Naive B cell (primary cell): ENCODE measurements at regions not wholly inside any gene's neighbourhood (a gene's known extent, or its start where the extent isn't known, plus 50 kb on each side); places are given as distances from the start of the nearest gene placed in this dataset.
A peak's percentile ranks its signal among the peaks of the same experiment; 100 is the strongest.

Experiments used
- ATAC-seq, 2 donors: fragments of 150-1000 bp; cut with Tn5 transposase; 2 replicates each; pipeline ENCODE4 v1.10.0; 2021; ENCODE audit warnings: low read depth in 2 of 2, mild to moderate bottlenecking in 2 of 2, moderate library complexity in 2 of 2
- DNase-seq: peaks from one replicate; pipeline ENCODE4 v3.0.0; 2022
- H3K27ac Mint-ChIP-seq, 6 donors: one replicate each; pipeline ENCODE4 v1.8.0; 2020 to 2022; ENCODE audit warnings: mild to moderate bottlenecking in 6 of 6, mixed read lengths in 6 of 6, moderate library complexity in 5 of 6, inconsistent platforms in 2 of 6
- H3K27me3 Mint-ChIP-seq, 3 donors: one replicate each; pipeline ENCODE4 v1.8.0; 2021 to 2022; ENCODE audit warnings: mixed read lengths in 3 of 3, mild to moderate bottlenecking in 1 of 3
- H3K36me3 Mint-ChIP-seq, 2 donors: one replicate each; pipeline ENCODE4 v1.8.0; 2020 to 2022; ENCODE audit warnings: mixed read lengths in 2 of 2, inconsistent platforms in 1 of 2, mild to moderate bottlenecking in 1 of 2
- H3K4me1 Mint-ChIP-seq, 3 donors: one replicate each; pipeline ENCODE4 v1.8.0; 2020 to 2022; ENCODE audit warnings: mixed read lengths in 3 of 3, inconsistent platforms in 1 of 3, mild to moderate bottlenecking in 1 of 3, moderate library complexity in 1 of 3
- H3K4me3 Mint-ChIP-seq, 8 donors: one replicate each; pipeline ENCODE4 v1.8.0; 2020 to 2022; ENCODE audit warnings: mild to moderate bottlenecking in 8 of 8, mixed read lengths in 8 of 8, moderate library complexity in 8 of 8, inconsistent platforms in 2 of 8
- H3K9me3 Mint-ChIP-seq, 7 donors: one replicate each; pipeline ENCODE4 v1.8.0; 2020 to 2022; ENCODE audit warnings: mixed read lengths in 7 of 7, mild to moderate bottlenecking in 5 of 7, inconsistent platforms in 2 of 7, moderate library complexity in 1 of 7

- Mint-ChIP-seq H3K27me3 (no peaks in the 10 kb centered on the region), H3K4me3 (no peak overlapping the region), H3K27ac (no peak overlapping the region), H3K36me3 (no peaks in the 10 kb centered on the region), H3K9me3 (peaks cover 0 to 3% (median 0%) of the 10 kb centered on the region in 7 donors), H3K4me1 (no peaks in the 10 kb centered on the region)
- ATAC-seq (no peak), DNase-seq (no peak)
Measured at GRCh38 chr1:195576641-195577040, 1031.6 kb downstream of the KCNT2 start.

- Mint-ChIP-seq H3K4me3 (no peak overlapping the region), H3K36me3 (no peaks in the 10 kb centered on the region), H3K27me3 (no peaks in the 10 kb centered on the region), H3K27ac (no peak overlapping the region), H3K9me3 (peaks cover 0 to 7% (median 0%) of the 10 kb centered on the region in 7 donors), H3K4me1 (no peaks in the 10 kb centered on the region)
- DNase-seq: no peak
- ATAC-seq: no peak
Measured at GRCh38 chr1:195574511-195574910, 1033.7 kb downstream of the KCNT2 start.

- Mint-ChIP-seq H3K27me3 (no peaks in the 10 kb centered on the region), H3K36me3 (no peaks in the 10 kb centered on the region), H3K9me3 (peaks cover 0 to 7% (median 2%) of the 10 kb centered on the region in 7 donors), H3K4me1 (no peaks in the 10 kb centered on the region), H3K4me3 (no peak overlapping the region), H3K27ac (no peak overlapping the region)
- ATAC-seq (no peak), DNase-seq (no peak)
Measured at GRCh38 chr1:195569934-195570333, 1038.3 kb downstream of the KCNT2 start.

GRCh38 chr1:195568389-195568788 lies 1039.9 kb downstream of the KCNT2 start:
- no peaks in the 10 kb centered on the region for H3K27me3 Mint-ChIP-seq
- ATAC-seq (no peak), DNase-seq (no peak)
- no peaks in the 10 kb centered on the region for H3K4me1 Mint-ChIP-seq
- H3K4me3 Mint-ChIP-seq: no peak overlapping the region
- no peak overlapping the region for H3K27ac Mint-ChIP-seq
- peaks cover 0 to 7% (median 2%) of the 10 kb centered on the region in 7 donors for H3K9me3 Mint-ChIP-seq
- no peaks in the 10 kb centered on the region for H3K36me3 Mint-ChIP-seq

- Mint-ChIP-seq H3K4me1 (no peaks in the 10 kb centered on the region), H3K27me3 (no peaks in the 10 kb centered on the region), H3K4me3 (no peak overlapping the region), H3K9me3 (peaks cover 0 to 2% (median 0%) of the 10 kb centered on the region in 7 donors), H3K27ac (no peak overlapping the region), H3K36me3 (no peaks in the 10 kb centered on the region)
- DNase-seq (no peak), ATAC-seq (no peak)
Measured at GRCh38 chr1:195562074-195562473, 1046.2 kb downstream of the KCNT2 start.

- Mint-ChIP-seq H3K9me3 (no peaks in the 10 kb centered on the region), H3K4me3 (no peak overlapping the region), H3K36me3 (no peaks in the 10 kb centered on the region), H3K27me3 (no peaks in the 10 kb centered on the region), H3K4me1 (no peaks in the 10 kb centered on the region), H3K27ac (no peak overlapping the region)
- DNase-seq (no peak), ATAC-seq (no peak)
Measured at GRCh38 chr1:195550071-195550862, 1058.0 kb downstream of the KCNT2 start.

- no peaks in the 10 kb centered on the region for H3K36me3 Mint-ChIP-seq
- H3K4me3 Mint-ChIP-seq: no peak overlapping the region
- no peak overlapping the region for H3K27ac Mint-ChIP-seq
- H3K9me3 Mint-ChIP-seq: peaks cover 0 to 3% (median 0%) of the 10 kb centered on the region in 7 donors
- DNase-seq (no peak), ATAC-seq (no peak)
- no peaks in the 10 kb centered on the region for H3K27me3 Mint-ChIP-seq
- no peaks in the 10 kb centered on the region for H3K4me1 Mint-ChIP-seq
Measured at GRCh38 chr1:195530961-195531360, 1077.3 kb downstream of the KCNT2 start.

GRCh38 chr1:195529881-195530280 lies 1078.4 kb downstream of the KCNT2 start:
- no peak for ATAC-seq
- no peaks in the 10 kb centered on the region for H3K4me1 Mint-ChIP-seq
- H3K27ac Mint-ChIP-seq: peak overlapping the region in 1 of 6 donors; percentile 51
- H3K9me3 Mint-ChIP-seq: peaks cover 0 to 3% (median 0%) of the 10 kb centered on the region in 7 donors
- DNase-seq: no peak
- H3K36me3 Mint-ChIP-seq: no peaks in the 10 kb centered on the region
- no peak overlapping the region for H3K4me3 Mint-ChIP-seq
- no peaks in the 10 kb centered on the region for H3K27me3 Mint-ChIP-seq

- Mint-ChIP-seq H3K4me3 (no peak overlapping the region), H3K27me3 (no peaks in the 10 kb centered on the region), H3K4me1 (no peaks in the 10 kb centered on the region), H3K36me3 (no peaks in the 10 kb centered on the region), H3K27ac (peak overlapping the region in 1 of 6 donors; percentile 54), H3K9me3 (peaks cover 0 to 6% (median 3%) of the 10 kb centered on the region in 7 donors)
- no peak for DNase-seq
- ATAC-seq: no peak
Measured at GRCh38 chr1:195520757-195521156, 1087.5 kb downstream of the KCNT2 start.

- H3K27me3 Mint-ChIP-seq: no peaks in the 10 kb centered on the region
- no peaks in the 10 kb centered on the region for H3K4me1 Mint-ChIP-seq
- no peak overlapping the region for H3K27ac Mint-ChIP-seq
- no peak overlapping the region for H3K4me3 Mint-ChIP-seq
- ATAC-seq: no peak
- DNase-seq: no peak
- H3K9me3 Mint-ChIP-seq: peaks cover 0 to 4% (median 0%) of the 10 kb centered on the region in 7 donors
- no peaks in the 10 kb centered on the region for H3K36me3 Mint-ChIP-seq
Measured at GRCh38 chr1:195516036-195516435, 1092.2 kb downstream of the KCNT2 start.

GRCh38 chr1:195511501-195511900 lies 1096.7 kb downstream of the KCNT2 start:
- Mint-ChIP-seq H3K27me3 (no peaks in the 10 kb centered on the region), H3K27ac (no peak overlapping the region), H3K4me1 (no peaks in the 10 kb centered on the region), H3K9me3 (peaks cover 0 to 6% (median 0%) of the 10 kb centered on the region in 7 donors), H3K4me3 (no peak overlapping the region), H3K36me3 (no peaks in the 10 kb centered on the region)
- DNase-seq: no peak
- ATAC-seq: no peak

GRCh38 chr1:195501118-195501517 lies 1107.1 kb downstream of the KCNT2 start:
- ATAC-seq: no peak
- DNase-seq: no peak
- H3K9me3 Mint-ChIP-seq: peaks cover 0 to 3% (median 0%) of the 10 kb centered on the region in 7 donors
- H3K27me3 Mint-ChIP-seq: no peaks in the 10 kb centered on the region
- H3K27ac Mint-ChIP-seq: no peak overlapping the region
- H3K4me3 Mint-ChIP-seq: no peak overlapping the region
- no peaks in the 10 kb centered on the region for H3K4me1 Mint-ChIP-seq
- H3K36me3 Mint-ChIP-seq: no peaks in the 10 kb centered on the region

GRCh38 chr1:195495720-195496635 lies 1112.3 kb downstream of the KCNT2 start:
- no peaks in the 10 kb centered on the region for H3K27me3 Mint-ChIP-seq
- no peak overlapping the region for H3K4me3 Mint-ChIP-seq
- ATAC-seq (no peak), DNase-seq (no peak)
- no peaks in the 10 kb centered on the region for H3K36me3 Mint-ChIP-seq
- H3K9me3 Mint-ChIP-seq: peaks cover 0 to 8% (median 5%) of the 10 kb centered on the region in 7 donors
- no peak overlapping the region for H3K27ac Mint-ChIP-seq
- H3K4me1 Mint-ChIP-seq: no peaks in the 10 kb centered on the region

- Mint-ChIP-seq H3K27ac (no peak overlapping the region), H3K4me3 (no peak overlapping the region), H3K27me3 (no peaks in the 10 kb centered on the region), H3K36me3 (no peaks in the 10 kb centered on the region), H3K4me1 (no peaks in the 10 kb centered on the region), H3K9me3 (peaks cover 0 to 7% (median 0%) of the 10 kb centered on the region in 7 donors)
- DNase-seq: no peak
- no peak for ATAC-seq
Measured at GRCh38 chr1:195482137-195482536, 1126.1 kb downstream of the KCNT2 start.
